ENCODE measurements at regions not wholly inside any gene's neighbourhood (a gene's known extent, or its start where the extent isn't known, plus 50 kb on each side); places are given as distances from the start of the nearest gene placed in this dataset.
"Not testable (repeated sequence)": the region's sequence is repeated elsewhere in the genome, so short reads cannot be mapped to it uniquely, and the experiment has no call there.

GRCh38 chr20:26169506-26169905 is 472.9 kb upstream of the ZNF337 start:
- no peak for DNase-seq (ENCODE audit: low read depth, low spot score)
- in situ Hi-C loops (cut with HindIII; ENCODE audit: low pct_unique_long_range_greater_than_20kb, low sequenced_read_pairs) = no loop called here

DNA sequence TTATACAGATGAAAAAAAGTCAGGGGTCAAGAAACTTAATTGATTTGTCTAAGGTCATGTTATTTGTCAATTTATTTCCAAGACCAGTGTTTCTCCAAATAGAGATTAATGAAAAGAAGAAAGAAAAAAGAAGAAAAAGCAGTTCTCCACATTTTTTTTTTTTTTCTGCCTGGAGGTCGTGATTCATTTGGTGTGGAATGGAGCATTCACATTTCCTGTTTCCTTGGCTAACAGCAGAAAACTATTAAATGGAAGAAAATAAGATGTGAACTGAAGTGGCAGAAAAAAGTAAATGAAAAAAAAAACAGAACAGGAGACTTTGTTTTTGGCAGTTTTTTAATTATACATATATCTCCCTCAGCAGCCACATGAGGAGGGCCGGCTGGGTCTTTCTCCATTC is 470.8 kb upstream of the ZNF337 start:
- DNase-seq (ENCODE audit: low read depth, low spot score) = no peak
- in situ Hi-C loops (cut with HindIII; ENCODE audit: low pct_unique_long_range_greater_than_20kb, low sequenced_read_pairs) = no loop called here

DNA sequence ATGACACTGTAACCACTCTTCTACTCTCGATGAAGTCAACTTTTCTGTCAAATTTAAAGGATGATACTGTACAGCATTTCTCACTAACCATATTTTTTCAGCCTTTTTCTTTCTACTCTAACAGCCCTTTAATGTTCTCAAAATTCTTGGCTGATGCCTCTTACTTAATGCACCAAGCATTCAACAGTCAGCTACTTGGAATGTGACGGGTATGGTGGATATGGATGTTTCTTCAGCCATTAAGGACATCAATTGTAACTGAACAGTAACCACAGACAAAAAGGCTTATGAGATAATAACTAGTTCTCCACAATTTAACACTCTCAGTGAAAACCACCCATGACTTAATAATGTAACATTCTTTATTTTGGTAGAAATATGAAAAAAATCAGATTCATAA is 467.2 kb upstream of the ZNF337 start:
- no peak for DNase-seq (ENCODE audit: low read depth, low spot score)
- in situ Hi-C loops (cut with HindIII; ENCODE audit: low pct_unique_long_range_greater_than_20kb, low sequenced_read_pairs) = no loop called here

GRCh38 chr20:26163151-26163550 is 466.5 kb upstream of the ZNF337 start:
- in situ Hi-C loops (cut with HindIII; ENCODE audit: low pct_unique_long_range_greater_than_20kb, low sequenced_read_pairs); DNase-seq (ENCODE audit: low read depth, low spot score): not testable (repeated sequence)

DNA sequence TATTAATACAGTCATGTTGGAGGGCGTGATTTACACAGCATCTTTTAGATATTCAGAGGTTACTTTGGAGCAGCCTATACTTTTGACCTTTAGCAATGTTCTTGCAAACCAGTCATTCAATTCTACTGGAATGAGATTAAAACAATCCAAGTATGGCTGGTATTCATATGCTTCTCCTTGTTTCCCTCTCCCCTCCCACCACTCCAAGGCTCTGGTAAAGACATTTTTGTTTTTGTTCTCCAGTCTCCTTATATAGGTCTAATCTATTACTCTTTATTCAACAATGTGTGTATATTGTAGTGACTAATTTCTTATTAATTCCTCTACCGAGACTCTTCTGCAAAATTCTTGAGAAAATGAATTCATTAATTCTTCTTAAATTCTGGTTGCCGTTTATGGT is 465.1 kb upstream of the ZNF337 start:
- in situ Hi-C loops (cut with HindIII; ENCODE audit: low pct_unique_long_range_greater_than_20kb, low sequenced_read_pairs); DNase-seq (ENCODE audit: low read depth, low spot score): not testable (repeated sequence)

DNA sequence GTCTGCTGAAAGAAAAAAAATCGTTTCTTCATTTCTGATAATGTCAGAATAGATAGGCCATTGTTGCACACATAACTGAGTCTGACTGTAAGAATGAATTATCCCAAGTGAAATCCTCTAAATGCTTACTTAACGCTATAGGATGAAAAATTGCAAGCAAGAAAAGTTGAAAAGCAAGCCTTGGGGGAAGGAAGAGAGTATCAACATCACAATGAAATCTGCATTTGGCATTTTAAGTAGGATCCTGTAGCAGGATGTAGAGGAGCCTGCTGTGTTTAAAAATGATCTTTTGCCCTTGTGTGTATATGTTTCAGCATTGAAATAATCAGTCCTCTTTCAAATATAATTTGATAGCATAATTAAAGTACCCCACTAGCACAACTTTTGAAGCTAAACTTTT is 464.3 kb upstream of the ZNF337 start:
- in situ Hi-C loops (cut with HindIII; ENCODE audit: low pct_unique_long_range_greater_than_20kb, low sequenced_read_pairs); DNase-seq (ENCODE audit: low read depth, low spot score): not testable (repeated sequence)

DNA sequence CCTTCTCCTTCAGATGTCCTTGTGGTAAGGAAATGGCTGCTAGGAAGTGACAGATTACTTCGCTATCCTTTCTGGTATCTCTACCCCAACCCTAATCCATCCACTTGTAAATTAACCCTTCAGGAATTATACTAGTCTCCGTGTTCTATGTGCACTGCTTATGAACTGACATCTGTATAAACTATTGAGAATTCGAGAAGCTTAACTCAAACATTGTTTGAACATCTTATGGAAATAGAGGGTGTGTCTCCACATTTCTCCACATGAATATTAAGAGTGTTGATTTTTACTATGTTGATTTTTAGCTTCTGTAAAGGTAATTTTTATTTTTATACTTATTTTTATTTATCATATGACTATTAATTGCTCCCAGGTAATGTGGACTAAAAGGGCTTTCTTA is 457.6 kb upstream of the ZNF337 start:
- no peak for DNase-seq (ENCODE audit: low read depth, low spot score)
- in situ Hi-C loops (cut with HindIII; ENCODE audit: low pct_unique_long_range_greater_than_20kb, low sequenced_read_pairs) = no loop called here

DNA sequence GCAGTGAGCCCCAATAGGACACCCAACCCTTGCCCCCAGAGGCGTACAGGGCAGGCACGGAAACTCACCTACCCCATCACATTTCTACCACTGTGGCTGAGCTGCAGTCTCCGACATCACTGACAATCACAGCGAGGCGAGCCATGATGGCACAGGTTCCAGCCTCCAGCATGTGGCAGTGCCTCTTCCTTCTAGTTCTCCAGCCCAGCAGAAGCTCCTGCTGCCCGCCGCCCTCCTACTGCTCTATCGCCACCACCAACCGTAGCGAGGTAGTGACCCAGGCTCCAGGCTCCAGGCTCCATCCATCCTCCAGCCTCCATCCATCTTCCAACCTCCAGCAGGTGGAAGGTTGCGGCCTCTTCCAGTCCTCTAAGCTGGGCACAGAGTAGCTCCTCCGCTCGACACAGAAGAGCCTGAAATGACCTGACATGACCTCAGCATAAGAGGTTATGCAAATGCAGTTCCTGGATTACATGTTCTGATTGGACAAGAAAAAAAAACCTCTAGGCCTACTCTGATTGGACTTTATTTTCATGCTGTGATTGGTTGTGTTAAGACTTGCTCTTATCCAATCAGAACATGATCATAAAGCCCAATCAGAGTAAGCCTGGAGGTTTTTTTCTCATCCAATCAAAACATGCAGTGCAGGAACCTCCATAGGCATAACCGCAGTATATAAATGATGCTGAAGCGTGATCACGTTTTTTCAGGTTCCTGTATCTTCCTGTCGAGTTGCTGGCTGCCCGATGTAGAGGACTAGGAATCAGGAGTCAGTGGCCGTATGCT is 438.9 kb upstream of the ZNF337 start:
- in situ Hi-C loops (cut with HindIII; ENCODE audit: low pct_unique_long_range_greater_than_20kb, low sequenced_read_pairs) = no loop called here
- DNase-seq (ENCODE audit: low read depth, low spot score) = peak; percentile 2

GRCh38 chr20:26134606-26135005 is 438.0 kb upstream of the ZNF337 start:
- in situ Hi-C loops (cut with HindIII; ENCODE audit: low pct_unique_long_range_greater_than_20kb, low sequenced_read_pairs) = no loop called here
- no peak for DNase-seq (ENCODE audit: low read depth, low spot score)

DNA sequence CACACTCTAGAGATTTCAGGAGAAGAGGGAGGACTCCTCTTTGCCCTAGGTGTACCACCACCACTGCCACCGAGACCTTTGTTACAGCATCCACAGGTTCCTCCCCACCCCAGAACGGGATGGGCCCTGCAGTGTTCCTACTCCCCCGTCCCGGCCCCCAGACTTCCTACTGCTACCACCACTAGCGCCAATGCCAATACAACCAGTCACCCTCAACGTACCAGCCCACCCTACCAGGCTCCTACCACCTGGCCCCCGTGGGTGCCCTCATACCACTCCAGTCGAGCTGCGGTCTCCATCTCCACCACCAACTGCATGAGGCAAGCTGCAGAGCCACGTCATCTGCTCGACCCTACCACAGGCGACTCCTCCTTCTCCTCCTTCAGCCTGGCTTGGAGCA is 437.1 kb upstream of the ZNF337 start:
- in situ Hi-C loops (cut with HindIII; ENCODE audit: low pct_unique_long_range_greater_than_20kb, low sequenced_read_pairs) = not testable (repeated sequence)

GRCh38 chr20:26120920-26121319 is 424.3 kb upstream of the ZNF337 start:
- DNase-seq (ENCODE audit: low read depth, low spot score); in situ Hi-C loops (cut with HindIII; ENCODE audit: low pct_unique_long_range_greater_than_20kb, low sequenced_read_pairs): not testable (repeated sequence)

More for the DNA sequence above, 437.1 kb upstream of the ZNF337 start:
- DNase-seq (ENCODE audit: low read depth, low spot score) = not testable (repeated sequence)

GRCh38 chr20:26094498-26094897 is 397.8 kb upstream of the ZNF337 start:
- in situ Hi-C loops (cut with HindIII; ENCODE audit: low pct_unique_long_range_greater_than_20kb, low sequenced_read_pairs); DNase-seq (ENCODE audit: low read depth, low spot score): not testable (repeated sequence)

DNA sequence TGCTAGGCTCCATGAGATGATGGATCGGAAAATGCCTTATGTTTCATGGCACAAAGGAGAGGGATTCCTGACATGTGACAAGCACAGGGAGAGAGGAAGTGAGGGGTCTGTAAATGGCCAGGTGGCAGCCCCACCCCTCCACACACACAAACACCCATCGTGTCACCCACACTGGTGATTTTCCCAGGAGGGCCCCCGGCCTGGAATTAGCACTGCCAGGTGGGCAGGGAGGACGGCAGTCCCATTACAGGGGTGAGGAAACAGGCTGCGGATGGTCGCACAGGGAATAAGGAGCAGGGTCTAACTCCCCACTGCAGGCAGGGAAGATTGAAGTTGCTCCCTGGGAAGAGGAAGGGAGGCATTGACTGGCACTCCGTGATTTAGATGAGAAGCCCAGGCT is 395.3 kb upstream of the ZNF337 start:
- DNase-seq (ENCODE audit: low read depth, low spot score); in situ Hi-C loops (cut with HindIII; ENCODE audit: low pct_unique_long_range_greater_than_20kb, low sequenced_read_pairs): not testable (repeated sequence)

DNA sequence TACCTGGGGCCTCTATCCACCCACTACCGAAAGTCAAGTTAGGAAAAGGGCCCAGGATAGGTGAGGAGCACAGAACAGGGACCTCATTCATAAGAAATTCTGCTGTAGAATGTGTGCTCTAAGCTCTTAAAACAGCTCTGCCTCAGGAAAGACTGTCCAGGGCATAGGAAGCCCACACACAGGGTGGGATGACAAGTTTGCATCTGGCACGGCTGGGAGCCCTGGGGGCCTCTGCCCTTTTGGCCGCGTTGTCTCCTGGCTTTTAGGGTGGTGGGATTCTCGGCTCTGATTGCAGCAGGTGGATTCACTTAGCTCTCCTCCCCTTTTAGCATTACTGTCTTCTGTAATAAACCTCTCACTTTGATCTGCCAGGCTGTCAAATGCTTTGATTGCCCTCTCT is 389.5 kb upstream of the ZNF337 start:
- in situ Hi-C loops (cut with HindIII; ENCODE audit: low pct_unique_long_range_greater_than_20kb, low sequenced_read_pairs); DNase-seq (ENCODE audit: low read depth, low spot score): not testable (repeated sequence)

DNA sequence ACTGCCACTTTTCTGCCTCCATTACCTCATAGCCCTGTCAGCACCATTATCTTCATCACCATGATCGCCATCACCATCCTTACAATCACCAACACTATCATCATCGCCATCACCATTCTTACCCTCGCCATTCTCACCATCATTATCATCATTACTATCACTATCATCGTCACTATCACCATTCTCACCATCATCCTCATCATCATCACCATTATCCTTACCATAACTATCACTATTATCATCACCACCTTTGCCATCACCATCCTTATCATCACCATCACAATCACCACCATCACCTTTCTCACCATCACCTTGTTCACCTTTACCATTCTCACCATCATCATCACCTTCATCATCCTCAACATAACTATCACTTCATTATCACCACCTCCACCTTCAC is 377.3 kb upstream of the ZNF337 start:
- in situ Hi-C loops (cut with HindIII; ENCODE audit: low pct_unique_long_range_greater_than_20kb, low sequenced_read_pairs); DNase-seq (ENCODE audit: low read depth, low spot score): not testable (repeated sequence)

DNA sequence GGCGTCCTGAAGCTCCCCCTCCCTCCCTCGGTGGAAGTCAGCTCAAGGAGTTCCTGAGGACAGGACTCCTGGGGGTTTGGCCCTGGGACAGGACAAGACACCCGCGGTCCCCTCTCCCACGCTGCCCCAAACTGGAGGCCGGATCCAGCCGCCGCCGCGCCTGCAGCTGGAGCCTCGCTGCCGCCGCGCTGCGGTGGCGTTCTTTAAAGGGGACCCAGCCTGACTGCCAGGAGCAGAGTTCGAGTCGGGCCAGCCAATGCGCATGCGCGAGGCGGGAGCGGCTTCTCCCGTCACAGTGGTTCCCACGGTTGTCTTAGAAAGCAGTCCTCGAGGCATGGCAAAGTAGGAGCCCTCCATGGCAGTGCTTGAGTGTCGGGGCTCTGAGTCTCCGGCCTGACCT is 362.7 kb upstream of the ZNF337 start:
- DNase-seq (ENCODE audit: low read depth, low spot score); in situ Hi-C loops (cut with HindIII; ENCODE audit: low pct_unique_long_range_greater_than_20kb, low sequenced_read_pairs): not testable (repeated sequence)

- DNase-seq (ENCODE audit: low read depth, low spot score); in situ Hi-C loops (cut with HindIII; ENCODE audit: low pct_unique_long_range_greater_than_20kb, low sequenced_read_pairs): not testable (repeated sequence)
These were observed 361.8 kb upstream of the ZNF337 start for GRCh38 chr20:26058446-26058845.

- in situ Hi-C loops (cut with HindIII; ENCODE audit: low pct_unique_long_range_greater_than_20kb, low sequenced_read_pairs); DNase-seq (ENCODE audit: low read depth, low spot score): not testable (repeated sequence)
These were observed 360.6 kb upstream of the ZNF337 start for GRCh38 chr20:26057135-26057752.

DNA sequence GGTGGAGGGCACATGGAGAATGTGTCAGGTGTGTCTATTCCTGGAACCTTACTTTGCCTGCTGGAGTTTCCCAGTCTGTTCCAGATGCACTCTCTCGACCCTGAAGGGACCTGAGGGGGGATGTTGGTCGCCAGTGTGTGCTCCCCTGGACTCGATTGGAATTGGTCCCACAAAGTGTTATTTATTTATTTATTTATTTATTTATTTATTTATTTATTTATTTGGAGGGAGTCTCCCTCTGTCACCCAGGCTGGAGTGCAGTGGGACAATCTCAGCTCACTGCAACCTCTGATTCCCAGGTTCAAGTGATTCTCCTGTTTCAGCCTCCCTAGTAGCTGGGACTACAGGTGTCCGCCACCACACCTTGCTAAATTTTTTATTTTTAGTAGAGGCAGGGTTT is 329.1 kb upstream of the ZNF337 start:
- DNase-seq (ENCODE audit: low read depth, low spot score); in situ Hi-C loops (cut with HindIII; ENCODE audit: low pct_unique_long_range_greater_than_20kb, low sequenced_read_pairs): not testable (repeated sequence)

Measured in SK-MEL-5 (cell line).